Upper lobe of left lung (tissue), 4 donors: ENCODE measurements at regions not wholly inside any gene's neighbourhood (a gene's known extent, or its start where the extent isn't known, plus 50 kb on each side); places are given as distances from the start of the nearest gene placed in this dataset.

Source experiments
- CTCF ChIP-seq, 6 experiments: fragments of 450-650 bp in 4 of 6; fragments of 200-600 bp in 2 of 6; sonication (generic) in 2 of 6; IDR thresholded peaks; one replicate each; pipeline ENCODE4 v1.5.1; 2016 to 2019; ENCODE audit warnings: antibody characterized with exemption in 6 of 6
- POLR2A ChIP-seq, 4 donors: fragments of 450-650 bp; IDR thresholded peaks; one replicate each; pipeline ENCODE4 v1.5.1; 2016 to 2017; ENCODE audit warnings: antibody characterized with exemption in 4 of 4, mild to moderate bottlenecking in 2 of 4
- POLR2AphosphoS5 ChIP-seq, 2 donors: sonication (generic); formaldehyde crosslinking; IDR thresholded peaks; one replicate each; pipeline ENCODE4 v1.5.1; 2017; ENCODE audit warnings: antibody characterized with exemption in 2 of 2

- TF ChIP-seq CTCF (IDR thresholded peaks at IDR 0.05) = no peak
- no peak for TF ChIP-seq POLR2A (IDR thresholded peaks at IDR 0.05)
- no peak for TF ChIP-seq POLR2AphosphoS5 (IDR thresholded peaks at IDR 0.05)
These were observed 199.3 kb downstream of the MTX2 start for GRCh38 chr2:176468457-176469113.
